HUDEP-2 (cell line): ENCODE measurements at regions not wholly inside any gene's neighbourhood (a gene's known extent, or its start where the extent isn't known, plus 50 kb on each side); places are given as distances from the start of the nearest gene placed in this dataset.
"Not testable (repeated sequence)": the region's sequence is repeated elsewhere in the genome, so short reads cannot be mapped to it uniquely, and the experiment has no call there.

Source experiments
- DNase-seq, 76 experiments: peaks; one replicate each; lab custom pipeline; 2025; ENCODE audit not compliant: unreplicated experiment in 76 of 76; lab: John Stamatoyannopoulos, UW

- DNase-seq = no peak
These were observed 133.0 kb upstream of the HTR2C start for GRCh38 chrX:114450911-114451310.

GRCh38 chrX:114451397-114451796 is 132.5 kb upstream of the HTR2C start:
- no peak for DNase-seq

- DNase-seq = peak in 1 of 76 experiments; percentile 0
These were observed 121.6 kb upstream of the HTR2C start for GRCh38 chrX:114462266-114462665.

- no peak for DNase-seq
These were observed 118.2 kb upstream of the HTR2C start for GRCh38 chrX:114465689-114466088.

GRCh38 chrX:114472008-114472407 is 111.9 kb upstream of the HTR2C start:
- not testable (repeated sequence) for DNase-seq

GRCh38 chrX:114472788-114473187 is 111.1 kb upstream of the HTR2C start:
- DNase-seq = no peak

- DNase-seq = no peak
These were observed 83.3 kb upstream of the HTR2C start for GRCh38 chrX:114500622-114501021.

- no peak for DNase-seq
These were observed 75.1 kb upstream of the HTR2C start for GRCh38 chrX:114508756-114509155.

- DNase-seq = no peak
These were observed 64.4 kb upstream of the HTR2C start for GRCh38 chrX:114519524-114519923.

- DNase-seq = not testable (repeated sequence)
These were observed 63.2 kb upstream of the HTR2C start for GRCh38 chrX:114520701-114521100.

GRCh38 chrX:114532111-114532805 is 51.6 kb upstream of the HTR2C start:
- no peak for DNase-seq
